Esophagus (tissue), 2 donors: ENCODE measurements at regions not wholly inside any gene's neighbourhood (a gene's known extent, or its start where the extent isn't known, plus 50 kb on each side); places are given as distances from the start of the nearest gene placed in this dataset.
A peak's percentile ranks its signal among the peaks of the same experiment; 100 is the strongest.

Experiments
- H3K27ac ChIP-seq, 2 donors: one replicate each; pipeline ENCODE4 v1.5.1; 2013; ENCODE audit warnings: low read depth in 2 of 2, mild to moderate bottlenecking in 2 of 2, inconsistent platforms in 1 of 2, low read length in 1 of 2, moderate library complexity in 1 of 2
- H3K27me3 ChIP-seq, 2 donors: one replicate each; pipeline ENCODE4 v1.6.1; 2013; ENCODE audit warnings: low read length in 2 of 2, control low read depth in 1 of 2, mild to moderate bottlenecking in 1 of 2; ENCODE audit not compliant: insufficient read depth in 2 of 2, control insufficient read depth in 1 of 2
- H3K36me3 ChIP-seq, 2 donors: one replicate each; pipeline ENCODE4 v1.6.1; 2013; ENCODE audit warnings: low read length in 1 of 2; ENCODE audit not compliant: control insufficient read depth in 2 of 2, insufficient read depth in 2 of 2
- H3K4me1 ChIP-seq, 2 donors: one replicate each; pipeline ENCODE4 v1.6.1; 2013; ENCODE audit warnings: low read length in 1 of 2; ENCODE audit not compliant: control insufficient read depth in 2 of 2, insufficient read depth in 2 of 2
- H3K4me3 ChIP-seq, 2 donors: one replicate each; pipeline ENCODE4 v1.5.1; 2013; ENCODE audit warnings: low read length in 2 of 2, mild to moderate bottlenecking in 2 of 2, low read depth in 1 of 2, moderate library complexity in 1 of 2
- H3K9me3 ChIP-seq, 2 donors: one replicate each; pipeline ENCODE4 v1.6.1; 2013; ENCODE audit warnings: mild to moderate bottlenecking in 2 of 2, low read depth in 1 of 2, low read length in 1 of 2, moderate library complexity in 1 of 2; ENCODE audit not compliant: control insufficient read depth in 2 of 2, insufficient read depth in 1 of 2
- WGBS, 2 donors: extraction: QIAGEN DNeasy Blood & Tissue Kit; methylation state at CpG; one replicate each; pipeline ENCODE4 v1.1.7; 2013; 5-methylcytosine and 5-hydroxymethylcytosine counted together
- donor health status: healthy with polysubstance abuse.
- donor health status: Bipolar disorder and iron deficiency.

- Histone ChIP-seq H3K36me3 (no peaks in the 10 kb centered on the region), H3K27ac (no peak overlapping the region), H3K4me1 (no peaks in the 10 kb centered on the region), H3K27me3 (no peaks in the 10 kb centered on the region), H3K9me3 (no peaks in the 10 kb centered on the region), H3K4me3 (no peak overlapping the region)
- WGBS, 2 donors = 86 to 100% methylated on average over 4 of the region's 4 CpGs
These were observed 235.8 kb upstream of the RFC3 start for GRCh38 chr13:33582121-33582520.

DNA sequence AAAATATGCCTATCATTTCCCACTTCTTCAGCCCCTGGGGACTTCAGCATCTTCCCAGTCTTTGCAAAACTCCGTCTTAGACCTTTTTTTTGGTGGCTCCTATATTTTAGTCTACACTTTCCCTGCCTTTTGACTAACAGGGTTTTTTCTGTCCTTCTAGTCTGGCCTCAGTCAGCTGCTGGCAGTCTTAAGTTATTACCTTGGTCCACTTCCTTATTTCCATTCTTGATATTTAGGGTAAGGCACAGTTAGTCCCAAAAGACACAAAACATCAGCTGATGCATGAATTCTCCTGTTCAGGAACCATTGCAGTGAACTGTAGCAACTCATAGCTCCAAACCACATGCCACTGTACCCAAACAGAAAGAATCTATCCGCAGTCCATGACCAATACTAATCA, 234.6 kb upstream of the RFC3 start:
- 88 to 91% methylated on average over 2 of the region's 2 CpGs for WGBS, 2 donors

DNA sequence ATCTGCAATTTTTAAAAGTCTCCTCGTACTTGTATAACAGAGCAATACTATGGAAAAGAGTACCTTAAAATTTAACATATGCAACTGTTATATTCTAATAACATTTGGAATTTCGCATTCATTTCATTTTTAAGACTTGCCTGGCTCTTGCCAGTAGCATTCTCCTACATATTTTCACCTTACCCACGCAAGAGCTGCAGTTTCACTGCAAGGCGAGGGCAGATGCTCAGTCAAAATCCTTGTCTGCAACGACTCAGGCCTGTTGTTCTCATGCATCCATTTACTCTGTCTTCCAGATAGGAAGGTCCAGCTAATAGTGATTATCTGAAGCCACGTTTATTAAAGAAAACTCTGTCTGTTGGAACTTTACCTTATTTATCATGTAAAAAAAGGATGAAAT, 227.0 kb upstream of the RFC3 start:
- 89 to 91% methylated on average over 6 of the region's 6 CpGs for WGBS, 2 donors
- no peak overlapping the region for H3K27ac ChIP-seq
- no peaks in the 10 kb centered on the region for H3K36me3 ChIP-seq
- H3K27me3 ChIP-seq = no peaks in the 10 kb centered on the region
- H3K4me3 ChIP-seq = no peak overlapping the region
- peaks cover 0 to 2% of the 10 kb centered on the region in 2 donors for H3K9me3 ChIP-seq
- no peaks in the 10 kb centered on the region for H3K4me1 ChIP-seq

More for the DNA sequence above, 234.6 kb upstream of the RFC3 start:
- no peaks in the 10 kb centered on the region for H3K27me3 ChIP-seq
- H3K9me3 ChIP-seq = no peaks in the 10 kb centered on the region
- no peaks in the 10 kb centered on the region for H3K4me1 ChIP-seq
- no peak overlapping the region for H3K27ac ChIP-seq
- H3K36me3 ChIP-seq = no peaks in the 10 kb centered on the region
- H3K4me3 ChIP-seq = no peak overlapping the region

DNA sequence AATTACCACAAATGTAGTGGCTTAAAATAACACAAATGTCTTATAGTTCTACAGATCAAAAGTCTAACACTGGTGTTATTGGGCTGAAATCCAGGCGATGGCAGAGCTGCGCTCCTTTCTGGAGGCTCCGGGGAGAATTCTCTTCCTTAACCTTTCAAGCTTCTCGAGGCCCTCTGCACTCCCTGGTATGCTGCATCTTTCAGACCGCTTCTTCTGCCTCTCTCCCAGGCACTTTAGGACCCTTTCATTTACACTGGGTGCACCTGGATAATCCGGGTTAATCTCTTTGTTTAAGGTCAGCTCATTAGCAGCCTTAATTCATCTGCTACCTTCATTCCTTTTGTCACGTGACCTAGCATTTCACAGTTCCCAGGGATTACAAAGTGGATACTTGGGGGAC, 211.3 kb upstream of the RFC3 start:
- Histone ChIP-seq H3K27ac (no peak overlapping the region), H3K36me3 (no peaks in the 10 kb centered on the region), H3K4me1 (no peaks in the 10 kb centered on the region), H3K4me3 (no peak overlapping the region), H3K27me3 (no peaks in the 10 kb centered on the region), H3K9me3 (no peaks in the 10 kb centered on the region)
- 69 to 70% methylated on average over 7 of the region's 7 CpGs for WGBS, 2 donors

DNA sequence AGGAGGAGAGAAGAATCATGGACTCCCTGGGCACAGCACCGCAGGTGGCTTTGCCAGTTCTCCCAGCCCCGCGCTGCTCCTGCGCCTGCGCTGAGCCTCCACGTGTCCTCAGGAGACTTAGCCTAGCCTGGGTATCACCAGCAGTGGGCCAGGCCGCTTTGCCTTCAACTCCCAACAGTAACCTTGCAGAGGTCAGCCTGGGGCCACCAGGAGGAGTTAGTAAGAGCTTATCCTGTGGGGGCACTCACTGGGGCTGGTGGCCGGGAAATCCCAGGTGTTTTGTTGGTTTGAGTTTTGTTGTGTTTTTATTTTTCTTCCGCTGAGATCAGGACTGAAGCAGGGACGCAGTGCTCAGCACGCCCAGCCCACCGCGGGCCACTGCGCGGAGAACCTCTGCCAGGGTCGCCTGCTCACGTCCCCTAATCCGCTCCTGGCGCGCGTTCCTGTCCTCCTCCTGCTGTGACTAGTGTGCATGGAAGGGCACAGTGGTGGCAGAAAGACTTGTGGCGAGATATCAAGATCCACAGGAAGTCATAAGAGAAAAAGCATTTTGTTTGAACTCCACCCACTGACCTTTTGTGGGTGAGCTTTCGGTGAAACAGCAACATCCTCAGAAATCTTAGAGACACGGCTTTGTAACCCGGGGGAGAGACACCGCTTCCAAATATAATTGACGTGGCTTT, 207.4 kb upstream of the RFC3 start:
- Histone ChIP-seq H3K27ac (peak overlapping the region; percentile 85 to 88), H3K4me1 (no peaks in the 10 kb centered on the region), H3K9me3 (no peaks in the 10 kb centered on the region), H3K27me3 (no peaks in the 10 kb centered on the region), H3K36me3 (no peaks in the 10 kb centered on the region), H3K4me3 (peak overlapping the region; percentile 33 to 38)
- 59 to 66% methylated on average over 27 of the region's 27 CpGs for WGBS, 2 donors

GRCh38 chr13:33611121-33611805, 206.7 kb upstream of the RFC3 start:
- H3K4me3 ChIP-seq = peak overlapping the region; percentile 33 to 38

DNA sequence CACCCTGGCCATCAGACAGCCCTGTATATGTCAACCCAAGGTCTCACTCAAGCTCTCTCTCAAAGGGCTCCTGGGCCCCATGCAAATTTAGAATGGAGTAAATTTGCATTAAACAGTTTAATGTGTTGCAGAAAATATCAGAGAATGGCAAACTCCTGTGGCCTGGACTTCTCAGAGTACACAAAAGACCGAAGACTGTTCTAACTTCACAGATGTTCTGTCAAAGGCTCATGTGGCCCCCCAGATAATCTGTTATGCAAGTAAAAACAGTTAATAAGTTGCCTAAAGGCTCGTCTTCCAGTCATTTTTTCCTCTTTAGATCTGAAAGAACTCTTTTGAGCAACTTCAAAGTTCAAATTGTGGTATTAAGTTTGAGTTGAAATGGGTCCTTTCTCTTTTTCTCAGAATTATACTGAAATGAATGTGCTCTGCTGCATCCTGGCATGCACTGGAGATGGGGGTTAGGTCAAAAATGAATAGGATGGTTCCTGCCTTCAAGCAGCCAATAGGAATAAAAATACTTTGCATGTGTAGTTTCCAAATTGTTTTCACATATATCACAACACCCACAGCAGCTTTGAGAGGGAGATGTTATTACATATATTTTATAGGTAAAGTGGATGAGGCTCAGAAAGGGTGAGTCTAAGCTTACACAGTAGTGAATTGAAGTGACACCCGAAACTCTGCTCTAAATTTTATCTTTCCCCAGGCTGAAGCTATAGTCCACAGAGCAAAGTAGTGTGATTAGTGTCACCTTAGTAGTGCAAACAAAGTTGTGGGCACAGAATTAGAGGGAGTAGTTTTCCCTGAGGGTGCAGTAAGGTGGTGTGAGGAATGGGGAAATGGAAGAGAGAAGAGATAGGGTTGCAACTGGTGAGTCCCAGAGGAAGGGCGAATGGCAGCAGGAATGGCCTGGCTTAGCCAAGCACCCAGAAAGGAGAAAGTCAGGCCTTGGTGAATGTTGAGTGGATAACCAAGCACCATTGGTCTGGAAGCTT, 205.0 kb upstream of the RFC3 start:
- Histone ChIP-seq H3K27ac (no peak overlapping the region), H3K4me1 (no peaks in the 10 kb centered on the region), H3K27me3 (no peaks in the 10 kb centered on the region), H3K4me3 (no peak overlapping the region), H3K36me3 (no peaks in the 10 kb centered on the region), H3K9me3 (no peaks in the 10 kb centered on the region)
- 86 to 89% methylated on average over 4 of the region's 4 CpGs for WGBS, 2 donors

More at GRCh38 chr13:33611121-33611805, 206.7 kb upstream of the RFC3 start:
- no peaks in the 10 kb centered on the region for H3K4me1 ChIP-seq
- no peaks in the 10 kb centered on the region for H3K36me3 ChIP-seq
- no peaks in the 10 kb centered on the region for H3K27me3 ChIP-seq
- peak overlapping the region; percentile 85 to 88 for H3K27ac ChIP-seq
- no peaks in the 10 kb centered on the region for H3K9me3 ChIP-seq
- 53 to 54% methylated on average over 14 of the region's 14 CpGs for WGBS, 2 donors

DNA sequence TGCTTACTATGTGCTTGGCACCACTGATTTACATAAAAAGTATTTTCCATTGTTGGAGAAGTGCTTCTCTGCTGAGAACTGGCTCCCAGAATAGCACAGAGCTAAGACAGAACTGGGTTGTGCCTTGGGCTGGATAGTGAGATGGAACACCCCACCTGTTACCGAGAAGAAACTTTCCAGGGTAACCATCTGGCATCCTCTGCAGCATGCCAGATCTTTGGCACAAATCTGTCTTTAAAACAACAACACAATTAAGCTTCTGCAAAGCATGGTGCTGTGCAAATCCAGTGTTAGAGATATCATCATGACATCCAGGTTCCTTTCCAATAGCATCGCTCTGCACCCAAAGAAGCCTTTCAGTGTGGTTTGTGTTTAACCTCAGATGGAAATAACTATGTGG, 202.5 kb upstream of the RFC3 start:
- H3K4me1 ChIP-seq = no peaks in the 10 kb centered on the region
- H3K27ac ChIP-seq = no peak overlapping the region
- no peaks in the 10 kb centered on the region for H3K27me3 ChIP-seq
- H3K36me3 ChIP-seq = no peaks in the 10 kb centered on the region
- no peaks in the 10 kb centered on the region for H3K9me3 ChIP-seq
- H3K4me3 ChIP-seq = no peak overlapping the region
- WGBS, 2 donors = 71% methylated on average over 2 of the region's 2 CpGs

- WGBS, 2 donors = 92 to 98% methylated on average over 2 of the region's 2 CpGs
- Histone ChIP-seq H3K27me3 (no peaks in the 10 kb centered on the region), H3K4me3 (no peak overlapping the region), H3K4me1 (no peaks in the 10 kb centered on the region), H3K27ac (no peak overlapping the region), H3K9me3 (no peaks in the 10 kb centered on the region), H3K36me3 (no peaks in the 10 kb centered on the region)
These were observed 201.8 kb upstream of the RFC3 start for GRCh38 chr13:33616130-33616529.
